ENCODE measurements at regions not wholly inside any gene's neighbourhood (a gene's known extent, or its start where the extent isn't known, plus 50 kb on each side); places are given as distances from the start of the nearest gene placed in this dataset.

DNA sequence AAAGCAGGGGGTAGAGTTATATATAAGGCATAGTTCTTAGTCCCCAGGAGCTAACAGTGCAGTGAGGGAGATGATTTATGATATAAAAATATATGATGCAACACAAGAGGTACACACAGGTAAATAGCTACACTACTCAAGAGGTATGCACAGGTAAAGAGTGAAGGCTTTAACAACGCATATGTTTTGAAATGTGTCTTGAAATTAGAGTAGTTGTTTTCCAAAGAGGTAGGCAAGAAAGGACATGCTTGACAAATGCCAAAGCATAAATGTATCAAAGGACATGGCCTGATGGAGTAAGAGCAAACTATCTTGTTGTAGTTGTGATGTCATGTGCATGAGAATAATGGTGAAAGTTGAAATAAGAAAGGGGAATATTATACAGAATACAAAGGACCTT is 104.3 kb upstream of the C11orf87 start:
- TF ChIP-seq, protein P1, sequence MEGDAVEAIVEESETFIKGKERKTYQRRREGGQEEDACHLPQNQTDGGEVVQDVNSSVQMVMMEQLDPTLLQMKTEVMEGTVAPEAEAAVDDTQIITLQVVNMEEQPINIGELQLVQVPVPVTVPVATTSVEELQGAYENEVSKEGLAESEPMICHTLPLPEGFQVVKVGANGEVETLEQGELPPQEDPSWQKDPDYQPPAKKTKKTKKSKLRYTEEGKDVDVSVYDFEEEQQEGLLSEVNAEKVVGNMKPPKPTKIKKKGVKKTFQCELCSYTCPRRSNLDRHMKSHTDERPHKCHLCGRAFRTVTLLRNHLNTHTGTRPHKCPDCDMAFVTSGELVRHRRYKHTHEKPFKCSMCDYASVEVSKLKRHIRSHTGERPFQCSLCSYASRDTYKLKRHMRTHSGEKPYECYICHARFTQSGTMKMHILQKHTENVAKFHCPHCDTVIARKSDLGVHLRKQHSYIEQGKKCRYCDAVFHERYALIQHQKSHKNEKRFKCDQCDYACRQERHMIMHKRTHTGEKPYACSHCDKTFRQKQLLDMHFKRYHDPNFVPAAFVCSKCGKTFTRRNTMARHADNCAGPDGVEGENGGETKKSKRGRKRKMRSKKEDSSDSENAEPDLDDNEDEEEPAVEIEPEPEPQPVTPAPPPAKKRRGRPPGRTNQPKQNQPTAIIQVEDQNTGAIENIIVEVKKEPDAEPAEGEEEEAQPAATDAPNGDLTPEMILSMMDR (IDR thresholded peaks at IDR 0.05), result no peak
- TF ChIP-seq POLR2A (IDR thresholded peaks at IDR 0.05), result no peak
- intact Hi-C loops (cut with DNase I), result no loop called here
- no peak overlapping the region for H3K27ac ChIP-seq
- 83 to 95% (median 85%) methylated on average over 1 of the region's 1 CpG for WGBS, 4 donors
- no peaks in the 10 kb centered on the region for H3K4me1 ChIP-seq (replicated peaks in 1 of 2)
- DNase-seq, result no peak
- no peaks in the 10 kb centered on the region for H3K9me3 ChIP-seq (replicated peaks in 1 of 3)
- H3K4me3 ChIP-seq, result no peak overlapping the region
- no peaks in the 10 kb centered on the region for H3K27me3 ChIP-seq
- no peaks in the 10 kb centered on the region for H3K36me3 ChIP-seq (replicated peaks in 1 of 2)

DNA sequence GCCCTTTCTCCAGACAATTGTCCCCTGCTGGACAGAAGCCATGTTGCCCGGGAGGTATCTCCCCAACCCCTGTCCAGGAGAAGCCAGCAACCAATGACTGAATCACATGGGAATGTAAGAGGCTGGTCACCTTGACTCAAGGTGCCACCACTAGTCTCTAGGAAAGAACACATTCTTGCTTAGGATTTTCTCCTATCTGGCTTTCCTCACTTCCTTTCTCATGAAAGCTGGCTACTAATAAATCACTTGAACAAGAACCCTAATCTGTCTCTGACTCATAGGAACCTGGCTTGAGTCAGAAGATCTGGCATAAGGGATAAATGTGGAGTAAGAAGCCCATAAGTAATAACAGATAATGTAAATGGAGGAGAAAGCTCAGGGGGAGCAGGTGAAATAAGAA is 101.4 kb upstream of the C11orf87 start:
- H3K4me1 ChIP-seq (replicated peaks in 1 of 2), result no peaks in the 10 kb centered on the region
- no peak for TF ChIP-seq POLR2A (IDR thresholded peaks at IDR 0.05)
- TF ChIP-seq, protein P1 (IDR thresholded peaks at IDR 0.05), result no peak
- no peaks in the 10 kb centered on the region for H3K36me3 ChIP-seq (replicated peaks in 1 of 2)
- H3K27me3 ChIP-seq, result no peaks in the 10 kb centered on the region
- H3K4me3 ChIP-seq, result no peak overlapping the region
- WGBS, 4 donors, result 29 to 52% (median 40%) methylated on average over 1 of the region's 1 CpG
- intact Hi-C loops (cut with DNase I), result no loop called here
- H3K9me3 ChIP-seq (replicated peaks in 1 of 3), result no peaks in the 10 kb centered on the region
- no peak overlapping the region for H3K27ac ChIP-seq
- peak in 3 of 7 donors; percentile 8 to 19 (median 8) for DNase-seq

GRCh38 chr11:109326781-109327180 is 95.2 kb upstream of the C11orf87 start:
- no peaks in the 10 kb centered on the region for H3K4me1 ChIP-seq (replicated peaks in 1 of 2)
- H3K27ac ChIP-seq, result no peak overlapping the region
- WGBS, 4 donors, result 63 to 83% (median 70%) methylated on average over 1 of the region's 1 CpG
- H3K4me3 ChIP-seq, result no peak overlapping the region
- no peak for TF ChIP-seq POLR2A (IDR thresholded peaks at IDR 0.05)
- TF ChIP-seq, protein P1 (IDR thresholded peaks at IDR 0.05), result no peak
- H3K9me3 ChIP-seq (replicated peaks in 1 of 3), result no peaks in the 10 kb centered on the region
- no peaks in the 10 kb centered on the region for H3K36me3 ChIP-seq (replicated peaks in 1 of 2)
- no peak for DNase-seq
- intact Hi-C loops (cut with DNase I), result no loop called here
- no peaks in the 10 kb centered on the region for H3K27me3 ChIP-seq

GRCh38 chr11:109329716-109330115 is 92.3 kb upstream of the C11orf87 start:
- Histone ChIP-seq H3K27me3 (no peaks in the 10 kb centered on the region), H3K27ac (no peak overlapping the region), H3K4me1 (replicated peaks in 1 of 2) (no peaks in the 10 kb centered on the region), H3K9me3 (replicated peaks in 1 of 3) (no peaks in the 10 kb centered on the region), H3K36me3 (replicated peaks in 1 of 2) (no peaks in the 10 kb centered on the region), H3K4me3 (no peak overlapping the region)
- TF ChIP-seq, protein P1 (IDR thresholded peaks at IDR 0.05), result no peak
- TF ChIP-seq POLR2A (IDR thresholded peaks at IDR 0.05), result no peak
- intact Hi-C loops (cut with DNase I), result no loop called here
- DNase-seq, result no peak
- 85 to 97% (median 90%) methylated on average over 2 of the region's 2 CpGs for WGBS, 4 donors

Data from adrenal gland (tissue), 9 donors.